Endodermal cell (in vitro differentiated cells): ENCODE measurements at regions not wholly inside any gene's neighbourhood (a gene's known extent, or its start where the extent isn't known, plus 50 kb on each side); places are given as distances from the start of the nearest gene placed in this dataset.

Experiments used
- DNase-seq: peaks from one replicate; pipeline ENCODE4 v3.0.0-alpha.2; 2017
- H3K27ac ChIP-seq: 2 replicates; pipeline ENCODE4 v1.5.1; 2013; ENCODE audit warnings: mild to moderate bottlenecking, low read depth, low read length, moderate library complexity
- H3K27me3 ChIP-seq: 2 replicates; pipeline ENCODE4 v1.6.1; 2013; ENCODE audit warnings: mild to moderate bottlenecking, low read length, moderate library complexity; ENCODE audit not compliant: insufficient read depth, control insufficient read depth, poor library complexity, severe bottlenecking
- H3K36me3 ChIP-seq: 2 replicates; pipeline ENCODE4 v1.7.0; 2013; ENCODE audit warnings: mild to moderate bottlenecking, low read length, moderate library complexity; ENCODE audit not compliant: control insufficient read depth, insufficient read depth
- H3K4me1 ChIP-seq: one replicate; pipeline ENCODE4 v1.7.0; 2013; ENCODE audit warnings: low read length; ENCODE audit not compliant: control insufficient read depth, insufficient read depth
- H3K4me3 ChIP-seq: 2 replicates; pipeline ENCODE4 v1.5.1; 2013; ENCODE audit warnings: mild to moderate bottlenecking, low read length, moderate library complexity
- H3K9ac ChIP-seq: 2 replicates; pipeline ENCODE4 v1.6.1; 2013; ENCODE audit warnings: mild to moderate bottlenecking, low read length, moderate library complexity; ENCODE audit not compliant: poor library complexity, severe bottlenecking; ENCODE audit errors: extremely low read depth
- H3K9me3 ChIP-seq: 2 replicates; pipeline ENCODE4 v1.6.1; 2013; ENCODE audit warnings: mild to moderate bottlenecking, low read length, moderate library complexity; ENCODE audit not compliant: control insufficient read depth
- H3K27ac Mint-ChIP-seq: 2 replicates; pipeline ENCODE4 v1.8.0; 2020; ENCODE audit warnings: mixed read lengths
- H3K27me3 Mint-ChIP-seq: 2 replicates; pipeline ENCODE4 v1.8.0; 2021; ENCODE audit warnings: mild to moderate bottlenecking, mixed read lengths; ENCODE audit not compliant: insufficient read depth
- H3K36me3 Mint-ChIP-seq: 2 replicates; pipeline ENCODE4 v1.8.0; 2020; ENCODE audit warnings: low read depth, mixed read lengths
- H3K4me1 Mint-ChIP-seq: 2 replicates; pipeline ENCODE4 v1.8.0; 2020; ENCODE audit warnings: mixed read lengths
- H3K4me3 Mint-ChIP-seq: 2 replicates; pipeline ENCODE4 v1.8.0; 2020; ENCODE audit warnings: mild to moderate bottlenecking, moderate library complexity, mixed read lengths
- H3K9me3 Mint-ChIP-seq: 2 replicates; pipeline ENCODE4 v1.8.0; 2020; ENCODE audit warnings: mild to moderate bottlenecking, mixed read lengths
- WGBS, 2 experiments: methylation state at CpG; one replicate each; pipeline versions ENCODE4 v1.1.5 to v1.1.7; 2013; ENCODE audit warnings: missing lambda C conversion rate in 2 of 2, mixed read lengths in 1 of 2; ENCODE audit not compliant: insufficient coverage in 1 of 2, insufficient read length in 1 of 2; 5-methylcytosine and 5-hydroxymethylcytosine counted together
- TF ChIP-seq, protein P1 (sequence below): fragments of 200-600 bp; sonication (generic); conservative IDR thresholded peaks from 2 replicates; pipeline ENCODE4 v1.5.0; 2021; ENCODE audit warnings: antibody characterized with exemption, mild to moderate bottlenecking

DNA sequence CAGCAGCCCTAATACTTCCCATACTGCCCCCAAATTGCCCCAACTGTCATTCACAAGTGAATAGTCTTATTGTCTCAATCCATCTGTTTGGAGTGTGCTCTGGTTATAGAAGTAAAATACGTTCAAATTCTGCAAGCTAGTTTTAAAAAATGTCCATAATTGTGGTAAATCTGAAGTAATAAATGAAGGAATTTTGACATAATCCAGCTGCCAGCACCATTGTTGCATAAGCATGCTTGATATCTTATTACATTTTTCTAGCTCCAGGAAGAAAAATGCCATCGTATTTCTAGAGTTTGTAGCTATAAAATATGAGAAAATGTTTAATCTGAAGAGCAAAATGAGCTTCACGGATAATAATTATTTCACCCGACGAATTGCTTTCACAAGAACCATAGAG is 664.7 kb downstream of the RFPL4B start:
- Histone ChIP-seq H3K9me3 (no peaks in the 10 kb centered on the region), H3K36me3 (no peaks in the 10 kb centered on the region), H3K27me3 (no peaks in the 10 kb centered on the region), H3K4me1 (no peaks in the 10 kb centered on the region), H3K27ac (no peak overlapping the region), H3K9ac (no peak overlapping the region), H3K4me3 (no peak overlapping the region)
- Mint-ChIP-seq H3K27me3 (no peaks in the 10 kb centered on the region), H3K36me3 (no peaks in the 10 kb centered on the region), H3K9me3 (no peaks in the 10 kb centered on the region), H3K27ac (no peak overlapping the region), H3K4me1 (no peaks in the 10 kb centered on the region), H3K4me3 (no peak overlapping the region)
- WGBS, 2 experiments, result 76 to 83% methylated on average over 2 to 5 of the region's 5 CpGs
- TF ChIP-seq, protein P1, sequence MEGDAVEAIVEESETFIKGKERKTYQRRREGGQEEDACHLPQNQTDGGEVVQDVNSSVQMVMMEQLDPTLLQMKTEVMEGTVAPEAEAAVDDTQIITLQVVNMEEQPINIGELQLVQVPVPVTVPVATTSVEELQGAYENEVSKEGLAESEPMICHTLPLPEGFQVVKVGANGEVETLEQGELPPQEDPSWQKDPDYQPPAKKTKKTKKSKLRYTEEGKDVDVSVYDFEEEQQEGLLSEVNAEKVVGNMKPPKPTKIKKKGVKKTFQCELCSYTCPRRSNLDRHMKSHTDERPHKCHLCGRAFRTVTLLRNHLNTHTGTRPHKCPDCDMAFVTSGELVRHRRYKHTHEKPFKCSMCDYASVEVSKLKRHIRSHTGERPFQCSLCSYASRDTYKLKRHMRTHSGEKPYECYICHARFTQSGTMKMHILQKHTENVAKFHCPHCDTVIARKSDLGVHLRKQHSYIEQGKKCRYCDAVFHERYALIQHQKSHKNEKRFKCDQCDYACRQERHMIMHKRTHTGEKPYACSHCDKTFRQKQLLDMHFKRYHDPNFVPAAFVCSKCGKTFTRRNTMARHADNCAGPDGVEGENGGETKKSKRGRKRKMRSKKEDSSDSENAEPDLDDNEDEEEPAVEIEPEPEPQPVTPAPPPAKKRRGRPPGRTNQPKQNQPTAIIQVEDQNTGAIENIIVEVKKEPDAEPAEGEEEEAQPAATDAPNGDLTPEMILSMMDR, result no peak
- DNase-seq, result no peak

DNA sequence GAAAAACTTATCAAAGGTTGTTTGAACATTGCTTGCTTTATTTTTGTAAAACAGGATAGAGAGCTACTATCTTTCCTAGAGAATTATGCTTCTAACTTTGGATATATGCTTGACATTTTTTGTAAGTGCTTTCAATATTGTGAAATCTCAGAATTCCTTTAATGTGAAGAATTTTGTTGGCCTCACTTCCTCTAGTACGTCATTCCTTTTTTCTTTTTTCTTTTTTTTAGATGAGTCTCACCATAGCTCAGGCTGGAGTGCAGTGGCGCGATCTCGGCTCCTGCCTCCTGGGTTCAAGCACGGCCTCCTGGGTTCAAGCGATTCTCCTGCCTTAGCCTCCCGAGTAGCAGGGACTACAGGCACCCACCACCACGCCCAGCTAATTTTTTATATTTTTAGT is 668.1 kb downstream of the RFPL4B start:
- Mint-ChIP-seq H3K9me3 (no peaks in the 10 kb centered on the region), H3K4me3 (no peak overlapping the region), H3K36me3 (no peaks in the 10 kb centered on the region), H3K27me3 (no peaks in the 10 kb centered on the region), H3K27ac (no peak overlapping the region), H3K4me1 (no peaks in the 10 kb centered on the region)
- Histone ChIP-seq H3K36me3 (no peaks in the 10 kb centered on the region), H3K9ac (no peak overlapping the region), H3K4me3 (no peak overlapping the region), H3K27me3 (no peaks in the 10 kb centered on the region), H3K27ac (no peak overlapping the region), H3K4me1 (no peaks in the 10 kb centered on the region), H3K9me3 (no peaks in the 10 kb centered on the region)
- DNase-seq, result no peak
- TF ChIP-seq, protein P1, result no peak
- WGBS, 2 experiments, result 73 to 74% methylated on average over 4 to 8 of the region's 8 CpGs

DNA sequence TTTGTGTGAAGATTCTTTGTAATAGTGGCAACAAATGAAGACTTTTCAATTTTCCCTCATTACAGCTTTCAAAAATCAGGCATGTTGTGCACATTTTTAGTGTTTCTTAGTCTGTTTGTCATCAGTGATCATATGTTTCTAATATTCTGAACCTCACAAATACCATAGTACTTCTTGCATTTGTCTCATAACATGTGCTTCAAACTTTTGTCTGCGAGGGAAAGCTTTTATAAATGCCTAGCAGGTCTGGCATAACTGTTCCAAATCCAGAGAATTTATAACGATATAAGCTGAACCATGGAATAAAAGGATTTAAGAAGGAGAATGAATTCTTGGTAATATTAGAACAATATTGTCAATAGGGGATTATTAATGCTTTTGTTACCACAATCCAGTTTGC is 670.2 kb downstream of the RFPL4B start:
- no peaks in the 10 kb centered on the region for H3K9me3 ChIP-seq
- no peaks in the 10 kb centered on the region for H3K4me1 ChIP-seq
- no peaks in the 10 kb centered on the region for H3K27me3 ChIP-seq
- no peak overlapping the region for H3K4me3 ChIP-seq
- Mint-ChIP-seq H3K4me3 (no peak overlapping the region), H3K27ac (no peak overlapping the region), H3K4me1 (no peaks in the 10 kb centered on the region), H3K9me3 (no peaks in the 10 kb centered on the region), H3K36me3 (no peaks in the 10 kb centered on the region), H3K27me3 (no peaks in the 10 kb centered on the region)
- no peak for DNase-seq
- TF ChIP-seq, protein P1, result no peak
- 95 to 100% methylated on average over 2 of the region's 2 CpGs for WGBS, 2 experiments
- H3K9ac ChIP-seq, result no peak overlapping the region
- H3K36me3 ChIP-seq, result no peaks in the 10 kb centered on the region
- no peak overlapping the region for H3K27ac ChIP-seq
